ENCODE measurements at regions not wholly inside any gene's neighbourhood (a gene's known extent, or its start where the extent isn't known, plus 50 kb on each side); places are given as distances from the start of the nearest gene placed in this dataset.
A peak's percentile ranks its signal among the peaks of the same experiment; 100 is the strongest.

DNA sequence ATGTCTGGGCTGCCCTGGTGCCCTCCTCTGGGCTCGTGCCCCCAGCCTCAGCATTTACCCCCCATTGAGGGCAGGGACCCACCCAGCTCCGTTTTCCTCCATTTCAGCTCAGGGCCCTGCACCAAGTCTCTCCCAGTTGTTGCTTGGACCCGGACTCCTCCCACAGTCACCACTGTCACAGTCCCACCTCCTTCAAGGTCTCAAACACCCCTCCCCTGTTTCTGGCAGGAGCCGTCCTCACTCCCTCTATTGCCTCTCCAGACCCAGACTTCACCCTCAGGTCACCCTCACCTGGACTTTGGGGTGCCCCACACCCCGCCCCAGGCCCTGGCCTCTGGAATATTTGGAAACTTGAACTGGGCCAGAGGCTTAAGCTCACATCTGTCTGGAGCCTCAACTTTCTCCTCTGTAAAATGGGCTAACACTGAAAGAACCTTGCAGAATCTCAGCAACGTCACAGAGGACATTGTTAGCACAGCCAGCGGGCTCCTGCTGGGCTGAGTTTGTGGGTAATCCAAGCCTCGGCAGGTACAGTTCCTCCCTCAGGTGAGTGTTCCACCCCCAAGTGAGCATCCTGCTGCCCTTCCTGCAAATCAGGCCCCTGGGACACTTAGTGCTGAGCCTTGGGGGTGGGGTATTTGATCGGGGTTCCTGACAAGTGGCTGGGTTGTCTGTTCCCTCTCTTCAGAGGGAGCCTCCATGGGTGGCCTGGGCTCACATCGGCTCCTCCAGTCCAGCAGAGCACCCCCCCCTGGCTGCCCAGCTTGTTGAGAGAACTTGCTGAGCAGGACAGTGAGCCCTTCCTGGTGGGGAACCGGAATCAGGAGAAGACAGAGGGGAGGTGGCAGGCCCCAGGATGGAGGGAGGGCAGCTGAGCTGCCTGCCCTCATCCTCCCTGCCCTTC is 130.1 kb downstream of the C9orf50 start:
- no peak for DNase-seq (ENCODE audit: low read depth)

GRCh38 chr9:129489838-129490582 is 130.9 kb downstream of the C9orf50 start:
- DNase-seq (ENCODE audit: low read depth) = no peak

DNA sequence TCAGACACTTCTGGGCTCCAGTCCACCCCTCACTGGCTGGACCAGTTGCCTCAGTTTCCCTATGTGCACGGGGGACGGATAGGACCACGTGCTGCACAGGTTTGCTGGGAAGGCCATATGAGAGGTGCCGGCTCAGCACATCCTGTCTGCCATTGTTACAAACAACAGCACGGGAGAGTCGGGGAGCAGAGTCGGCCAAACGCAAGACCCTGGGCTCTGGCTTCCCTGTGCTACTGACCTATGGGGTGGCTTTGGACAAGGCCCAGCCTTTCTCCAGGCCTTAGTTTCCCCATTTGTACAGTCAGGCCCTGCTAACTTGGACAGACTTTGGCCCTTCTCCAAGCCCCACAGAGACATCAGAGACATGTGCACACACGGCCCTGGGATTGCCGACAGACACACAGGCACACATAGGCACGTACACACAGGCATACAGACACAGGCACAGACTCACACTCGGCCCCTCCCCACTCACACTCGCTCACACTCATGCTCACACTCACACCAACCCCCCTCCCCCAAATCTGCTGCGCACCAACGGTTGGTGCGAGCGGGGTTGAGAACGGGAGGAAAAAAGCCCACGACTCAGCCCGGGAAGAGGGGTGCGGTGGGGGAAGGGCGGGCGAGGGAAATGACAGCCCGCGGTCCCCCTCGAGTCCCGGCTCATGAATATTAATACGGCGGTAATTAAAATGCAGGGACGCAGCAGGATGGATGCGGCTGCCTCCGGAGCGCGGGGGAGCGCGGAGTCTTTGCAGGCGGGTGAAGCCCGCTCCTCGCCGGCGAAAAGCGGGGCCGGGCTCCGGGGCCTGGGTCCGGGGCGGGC is 133.0 kb downstream of the C9orf50 start:
- DNase-seq (ENCODE audit: low read depth) = no peak

GRCh38 chr9:129486756-129487657 is 133.9 kb downstream of the C9orf50 start:
- no peak for DNase-seq (ENCODE audit: low read depth)

DNA sequence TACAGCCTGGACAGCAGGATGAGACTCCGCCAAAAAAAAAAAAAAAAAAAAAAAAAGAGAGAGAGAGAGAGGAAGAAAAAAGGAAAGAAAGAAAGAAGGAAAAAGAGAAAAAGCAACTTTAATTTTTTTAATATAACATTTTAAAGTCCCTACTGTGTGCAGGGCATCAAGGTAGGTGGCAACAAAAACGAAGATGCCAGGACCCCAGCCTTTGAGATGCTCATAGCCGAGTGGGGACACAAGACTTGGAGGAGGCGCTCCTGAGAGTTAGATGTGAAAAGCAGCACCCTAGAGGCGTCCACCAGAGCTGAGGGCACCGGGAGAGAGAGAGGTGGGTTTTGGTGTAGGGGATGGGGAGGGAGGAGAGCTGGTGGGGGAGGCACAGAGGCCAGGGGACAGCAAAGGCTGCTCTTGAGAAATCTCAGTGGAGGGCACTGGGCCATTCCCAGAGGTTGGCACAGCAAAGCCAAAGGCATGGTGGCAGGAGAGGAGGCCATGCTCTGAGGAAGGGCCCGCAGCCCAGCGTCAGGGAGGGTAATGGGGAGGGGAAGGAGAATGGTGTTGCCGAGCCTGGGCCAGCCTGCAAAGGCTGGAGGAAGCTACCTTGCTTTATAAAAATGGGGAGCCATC is 135.6 kb downstream of the C9orf50 start:
- DNase-seq (ENCODE audit: low read depth) = no peak

DNA sequence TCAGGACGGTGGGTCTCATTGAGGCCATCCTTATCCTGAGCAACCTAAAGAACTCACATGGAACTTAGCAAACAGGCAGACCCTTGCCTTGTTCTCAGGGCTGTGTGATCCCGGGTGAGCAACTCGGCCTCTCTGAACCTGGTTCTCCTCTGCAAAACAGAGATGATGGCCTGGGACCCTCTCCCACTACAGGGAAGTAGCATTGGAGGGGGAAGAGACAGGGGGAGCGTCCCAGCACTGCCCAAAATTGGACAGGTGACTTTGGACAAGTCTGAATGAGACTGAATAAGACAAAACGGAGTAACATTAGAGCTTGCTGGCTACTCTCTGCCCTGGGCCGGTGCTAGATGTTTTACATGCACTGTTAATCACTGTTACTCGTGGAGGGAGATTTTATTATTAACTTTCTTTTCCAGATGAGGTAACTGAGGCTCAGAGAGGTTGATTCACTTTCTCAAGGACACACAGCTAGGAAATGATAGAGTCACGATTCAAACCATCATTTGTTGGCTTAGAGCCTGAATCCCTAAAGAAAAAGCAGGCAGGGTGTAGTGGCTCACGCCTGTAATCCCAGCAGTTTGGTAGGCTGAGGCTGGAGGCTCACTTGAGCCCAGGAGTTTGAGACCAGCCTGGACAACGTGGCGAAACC is 136.4 kb downstream of the C9orf50 start:
- DNase-seq (ENCODE audit: low read depth) = no peak

GRCh38 chr9:129483415-129484351 is 137.2 kb downstream of the C9orf50 start:
- DNase-seq (ENCODE audit: low read depth) = peak; percentile 60

GRCh38 chr9:129482521-129483414 is 138.1 kb downstream of the C9orf50 start:
- DNase-seq (ENCODE audit: low read depth) = peak; percentile 61

- DNase-seq (ENCODE audit: low read depth) = no peak
Measured at GRCh38 chr9:129481810-129482511, 138.9 kb downstream of the C9orf50 start.

- no peak for DNase-seq (ENCODE audit: low read depth)
Measured at GRCh38 chr9:129481424-129481809, 139.5 kb downstream of the C9orf50 start.

GRCh38 chr9:129480745-129481144 is 140.2 kb downstream of the C9orf50 start:
- no peak for DNase-seq (ENCODE audit: low read depth)

DNA sequence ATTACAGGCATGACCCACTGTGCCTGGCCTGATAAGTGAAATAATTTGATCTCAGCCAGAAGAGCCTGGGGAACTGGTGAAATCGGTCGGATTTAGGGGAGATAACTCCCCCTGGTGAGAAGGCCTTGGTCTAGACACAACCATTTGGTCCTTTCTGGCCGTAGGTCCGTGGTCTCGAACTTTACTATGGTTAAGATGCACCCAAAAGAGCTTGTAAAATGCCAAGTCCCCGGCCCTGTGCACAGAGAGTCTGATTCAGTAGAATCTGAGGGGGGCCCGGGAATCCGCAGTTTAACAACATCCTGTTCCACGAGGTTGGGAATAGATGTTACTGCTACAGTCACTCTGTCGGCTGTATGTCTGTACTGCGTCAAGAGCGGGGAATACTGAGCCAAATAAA is 140.7 kb downstream of the C9orf50 start:
- DNase-seq (ENCODE audit: low read depth) = no peak

DNA sequence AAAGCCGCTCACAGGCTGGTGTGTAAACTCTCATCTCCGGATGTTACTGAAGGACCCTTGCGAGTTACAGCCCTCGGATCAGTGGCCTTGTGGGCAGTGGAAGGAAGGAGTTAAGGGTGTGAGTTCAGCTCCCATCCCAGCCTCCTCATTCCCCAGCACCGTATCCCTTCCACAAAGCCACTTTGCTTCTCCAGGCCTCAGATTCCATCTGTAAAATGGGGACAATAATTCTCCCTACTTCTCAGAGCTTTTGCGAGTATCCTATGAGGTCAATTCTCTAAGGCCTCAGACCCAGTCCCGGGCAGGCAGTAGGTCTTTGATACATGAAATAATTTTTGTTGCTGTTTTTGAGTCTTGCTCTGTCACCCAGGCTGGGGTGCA is 141.3 kb downstream of the C9orf50 start:
- DNase-seq (ENCODE audit: low read depth) = no peak

DNA sequence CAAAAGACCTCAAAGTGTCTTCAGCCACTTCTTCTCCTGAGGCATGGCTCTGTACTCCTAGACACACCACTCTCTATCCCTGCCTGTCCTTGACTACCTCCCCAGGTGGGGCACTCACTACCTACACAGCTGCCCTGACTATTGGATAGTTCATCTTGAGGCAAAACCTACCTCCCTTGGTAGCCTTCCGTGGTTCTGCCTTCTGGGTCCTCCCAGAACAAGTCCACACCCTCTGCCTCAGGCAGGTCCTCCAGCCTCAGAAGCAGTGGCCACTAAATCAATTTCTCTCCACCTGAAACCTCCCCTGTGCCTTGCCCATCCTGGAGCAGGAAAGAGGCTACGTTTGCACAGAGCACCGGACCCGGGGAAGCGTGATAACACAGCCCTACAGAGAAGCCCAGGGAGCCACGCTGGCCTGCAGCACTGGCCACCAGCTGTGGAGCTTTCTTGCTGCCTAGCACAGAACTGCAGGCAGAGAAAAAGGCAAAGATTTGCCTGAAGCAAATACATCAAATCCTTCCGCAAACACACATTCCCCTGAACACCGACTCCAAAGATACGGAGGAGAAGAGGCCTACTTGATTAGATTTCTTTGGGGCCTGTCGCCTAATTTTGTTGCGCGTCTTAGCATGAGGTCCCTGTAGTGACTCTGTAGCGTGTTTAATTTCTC is 141.8 kb downstream of the C9orf50 start:
- no peak for DNase-seq (ENCODE audit: low read depth)

DNA sequence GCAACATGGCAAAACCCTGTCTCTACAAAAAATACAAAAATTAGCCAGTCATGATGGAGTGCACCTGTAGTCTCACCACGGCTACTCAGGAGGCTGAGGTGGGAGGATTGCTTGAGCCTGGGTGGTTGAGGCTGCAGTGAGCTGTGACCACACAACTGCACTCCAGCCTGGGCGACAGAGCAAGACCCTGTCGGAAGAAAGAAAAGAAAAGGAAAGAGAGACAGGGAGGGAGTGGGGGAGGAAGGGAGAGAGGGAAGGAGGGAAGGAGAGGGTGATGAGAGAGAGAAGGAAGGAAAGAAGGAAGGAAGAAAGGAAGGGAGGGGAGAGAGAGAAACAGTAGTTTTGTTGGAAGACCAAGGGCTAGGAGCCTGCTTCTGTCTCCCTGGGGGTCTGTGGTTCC is 142.4 kb downstream of the C9orf50 start:
- no peak for DNase-seq (ENCODE audit: low read depth)
